Adrenal gland (tissue), 5 donors: ENCODE measurements at regions not wholly inside any gene's neighbourhood (a gene's known extent, or its start where the extent isn't known, plus 50 kb on each side); places are given as distances from the start of the nearest gene placed in this dataset.

Source experiments
- POLR2A ChIP-seq, 2 donors: fragments of 450-650 bp; IDR thresholded peaks; one replicate each; pipeline ENCODE4 v1.6.1; 2017; ENCODE audit warnings: antibody characterized with exemption in 2 of 2, mild to moderate bottlenecking in 2 of 2, moderate library complexity in 1 of 2
- TF ChIP-seq, protein P1 (sequence below), 6 experiments: fragments of 450-650 bp in 4 of 6; fragments of 200-600 bp in 2 of 6; sonication (generic) in 1 of 6; IDR thresholded peaks; 1 replicate in 5 of 6; 2 replicates in 1 of 6; pipeline versions ENCODE4 v1.5.1 to v1.8.0; 2016 to 2021; ENCODE audit warnings: antibody characterized with exemption in 6 of 6, mild to moderate bottlenecking in 2 of 6, moderate library complexity in 1 of 6
- donor health status: DM: no; HTN: no; CAD: no.

DNA sequence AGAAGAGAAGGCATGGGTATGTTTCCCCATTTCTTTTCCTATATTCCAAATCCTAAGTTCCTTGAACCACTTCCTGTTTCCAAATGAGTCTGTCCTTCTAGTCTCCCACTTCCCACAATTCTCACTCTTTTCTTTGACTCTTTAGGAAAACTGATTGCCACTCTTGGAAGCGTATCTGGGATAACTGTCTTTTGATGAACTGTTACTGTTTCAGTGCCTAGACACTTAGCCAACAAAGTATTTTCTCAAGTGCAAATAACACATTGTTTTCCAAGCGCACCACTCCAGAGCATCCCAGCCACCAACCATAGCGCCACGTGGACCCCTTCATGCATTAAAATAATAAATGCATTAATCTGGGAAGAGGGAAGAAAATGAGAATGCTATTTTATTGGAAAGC is 342.8 kb downstream of the MTX2 start:
- TF ChIP-seq, protein P1, sequence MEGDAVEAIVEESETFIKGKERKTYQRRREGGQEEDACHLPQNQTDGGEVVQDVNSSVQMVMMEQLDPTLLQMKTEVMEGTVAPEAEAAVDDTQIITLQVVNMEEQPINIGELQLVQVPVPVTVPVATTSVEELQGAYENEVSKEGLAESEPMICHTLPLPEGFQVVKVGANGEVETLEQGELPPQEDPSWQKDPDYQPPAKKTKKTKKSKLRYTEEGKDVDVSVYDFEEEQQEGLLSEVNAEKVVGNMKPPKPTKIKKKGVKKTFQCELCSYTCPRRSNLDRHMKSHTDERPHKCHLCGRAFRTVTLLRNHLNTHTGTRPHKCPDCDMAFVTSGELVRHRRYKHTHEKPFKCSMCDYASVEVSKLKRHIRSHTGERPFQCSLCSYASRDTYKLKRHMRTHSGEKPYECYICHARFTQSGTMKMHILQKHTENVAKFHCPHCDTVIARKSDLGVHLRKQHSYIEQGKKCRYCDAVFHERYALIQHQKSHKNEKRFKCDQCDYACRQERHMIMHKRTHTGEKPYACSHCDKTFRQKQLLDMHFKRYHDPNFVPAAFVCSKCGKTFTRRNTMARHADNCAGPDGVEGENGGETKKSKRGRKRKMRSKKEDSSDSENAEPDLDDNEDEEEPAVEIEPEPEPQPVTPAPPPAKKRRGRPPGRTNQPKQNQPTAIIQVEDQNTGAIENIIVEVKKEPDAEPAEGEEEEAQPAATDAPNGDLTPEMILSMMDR (IDR thresholded peaks at IDR 0.05), result no peak
- no peak for TF ChIP-seq POLR2A (IDR thresholded peaks at IDR 0.05)
